ENCODE measurements at regions not wholly inside any gene's neighbourhood (a gene's known extent, or its start where the extent isn't known, plus 50 kb on each side); places are given as distances from the start of the nearest gene placed in this dataset.
A peak's percentile ranks its signal among the peaks of the same experiment; 100 is the strongest.

- H3K4me3 ChIP-seq: no peak overlapping the region
- no peaks in the 10 kb centered on the region for H3K27me3 ChIP-seq (replicated peaks)
- no peaks in the 10 kb centered on the region for H3K36me3 ChIP-seq
- H3K9me3 ChIP-seq (replicated peaks): no peaks in the 10 kb centered on the region; the same call in none of the 2 replicates
- no peak overlapping the region for H3K27ac ChIP-seq
- no peak for DNase-seq (ENCODE audit: low read depth in 1 of 2, low spot score in 2 of 2)
- H3K4me1 ChIP-seq (replicated peaks): no peaks in the 10 kb centered on the region
Measured at GRCh38 chr10:90143937-90144336, 442.5 kb downstream of the KIF20B start.

- Histone ChIP-seq H3K27me3 (replicated peaks) (no peaks in the 10 kb centered on the region), H3K27ac (no peak overlapping the region), H3K9me3 (replicated peaks) (no peaks in the 10 kb centered on the region), H3K36me3 (no peaks in the 10 kb centered on the region), H3K4me1 (replicated peaks) (no peaks in the 10 kb centered on the region), H3K4me3 (no peak overlapping the region)
- DNase-seq (ENCODE audit: low read depth in 1 of 2, low spot score in 2 of 2): peak in 1 of 2 experiments; percentile 11
Measured at GRCh38 chr10:90148116-90148855, 446.9 kb downstream of the KIF20B start.

- no peak for DNase-seq (ENCODE audit: low read depth in 1 of 2, low spot score in 2 of 2)
- Histone ChIP-seq H3K9me3 (replicated peaks) (no peaks in the 10 kb centered on the region), H3K36me3 (no peaks in the 10 kb centered on the region), H3K4me1 (replicated peaks) (no peaks in the 10 kb centered on the region), H3K27ac (no peak overlapping the region), H3K4me3 (no peak overlapping the region), H3K27me3 (replicated peaks) (no peaks in the 10 kb centered on the region)
Measured at GRCh38 chr10:90149563-90149962, 448.2 kb downstream of the KIF20B start.

- DNase-seq (ENCODE audit: low read depth in 1 of 2, low spot score in 2 of 2): no peak
- Histone ChIP-seq H3K27ac (no peak overlapping the region), H3K4me3 (no peak overlapping the region), H3K9me3 (replicated peaks) (no peaks in the 10 kb centered on the region), H3K36me3 (no peaks in the 10 kb centered on the region), H3K4me1 (replicated peaks) (no peaks in the 10 kb centered on the region), H3K27me3 (replicated peaks) (no peaks in the 10 kb centered on the region)
Measured at GRCh38 chr10:90162271-90162853, 461.0 kb downstream of the KIF20B start.

- Histone ChIP-seq H3K36me3 (no peaks in the 10 kb centered on the region), H3K4me1 (replicated peaks) (no peaks in the 10 kb centered on the region), H3K27me3 (replicated peaks) (no peaks in the 10 kb centered on the region), H3K4me3 (no peak overlapping the region), H3K27ac (no peak overlapping the region), H3K9me3 (replicated peaks) (no peaks in the 10 kb centered on the region)
- DNase-seq (ENCODE audit: low read depth in 1 of 2, low spot score in 2 of 2): no peak
Measured at GRCh38 chr10:90167174-90168064, 466.0 kb downstream of the KIF20B start.

- H3K36me3 ChIP-seq: no peaks in the 10 kb centered on the region
- no peak overlapping the region for H3K27ac ChIP-seq
- H3K4me3 ChIP-seq: no peak overlapping the region
- H3K4me1 ChIP-seq (replicated peaks): no peaks in the 10 kb centered on the region
- H3K9me3 ChIP-seq (replicated peaks): no peaks in the 10 kb centered on the region
- no peaks in the 10 kb centered on the region for H3K27me3 ChIP-seq (replicated peaks)
- DNase-seq (ENCODE audit: low read depth in 1 of 2, low spot score in 2 of 2): no peak
Measured at GRCh38 chr10:90168244-90168643, 466.9 kb downstream of the KIF20B start.

- no peaks in the 10 kb centered on the region for H3K27me3 ChIP-seq (replicated peaks)
- DNase-seq (ENCODE audit: low read depth in 1 of 2, low spot score in 2 of 2): no peak
- H3K36me3 ChIP-seq: no peaks in the 10 kb centered on the region
- H3K4me1 ChIP-seq (replicated peaks): no peaks in the 10 kb centered on the region
- H3K4me3 ChIP-seq: no peak overlapping the region
- no peaks in the 10 kb centered on the region for H3K9me3 ChIP-seq (replicated peaks)
- H3K27ac ChIP-seq: no peak overlapping the region
Measured at GRCh38 chr10:90171014-90171722, 469.8 kb downstream of the KIF20B start.

- DNase-seq (ENCODE audit: low read depth in 1 of 2, low spot score in 2 of 2): no peak
- Histone ChIP-seq H3K36me3 (no peaks in the 10 kb centered on the region), H3K27ac (no peak overlapping the region), H3K9me3 (replicated peaks) (no peaks in the 10 kb centered on the region), H3K27me3 (replicated peaks) (no peaks in the 10 kb centered on the region), H3K4me3 (no peak overlapping the region), H3K4me1 (replicated peaks) (no peaks in the 10 kb centered on the region)
Measured at GRCh38 chr10:90174531-90174930, 473.1 kb downstream of the KIF20B start.

GRCh38 chr10:90175161-90175681 lies 473.8 kb downstream of the KIF20B start:
- Histone ChIP-seq H3K36me3 (no peaks in the 10 kb centered on the region), H3K27me3 (replicated peaks) (no peaks in the 10 kb centered on the region), H3K4me1 (replicated peaks) (no peaks in the 10 kb centered on the region), H3K9me3 (replicated peaks) (no peaks in the 10 kb centered on the region), H3K27ac (no peak overlapping the region), H3K4me3 (no peak overlapping the region)
- DNase-seq (ENCODE audit: low read depth in 1 of 2, low spot score in 2 of 2): no peak

GRCh38 chr10:90179696-90180407 lies 478.5 kb downstream of the KIF20B start:
- DNase-seq (ENCODE audit: low read depth in 1 of 2, low spot score in 2 of 2): no peak
- no peaks in the 10 kb centered on the region for H3K36me3 ChIP-seq
- H3K27me3 ChIP-seq (replicated peaks): no peaks in the 10 kb centered on the region
- H3K4me1 ChIP-seq (replicated peaks): no peaks in the 10 kb centered on the region
- H3K4me3 ChIP-seq: no peak overlapping the region
- no peak overlapping the region for H3K27ac ChIP-seq
- peaks cover 2% of the 10 kb centered on the region; the same call in 1 of the 2 replicates for H3K9me3 ChIP-seq (replicated peaks)

GRCh38 chr10:90180886-90181691 lies 479.7 kb downstream of the KIF20B start:
- Histone ChIP-seq H3K4me3 (no peak overlapping the region), H3K4me1 (replicated peaks) (no peaks in the 10 kb centered on the region), H3K27ac (no peak overlapping the region), H3K27me3 (replicated peaks) (no peaks in the 10 kb centered on the region), H3K9me3 (replicated peaks) (peaks cover 2% of the 10 kb centered on the region; the same call in 1 of the 2 replicates), H3K36me3 (no peaks in the 10 kb centered on the region)
- DNase-seq (ENCODE audit: low read depth in 1 of 2, low spot score in 2 of 2): no peak

- H3K27ac ChIP-seq: no peak overlapping the region
- H3K36me3 ChIP-seq: no peaks in the 10 kb centered on the region
- no peaks in the 10 kb centered on the region for H3K9me3 ChIP-seq (replicated peaks)
- DNase-seq (ENCODE audit: low read depth in 1 of 2, low spot score in 2 of 2): no peak
- H3K27me3 ChIP-seq (replicated peaks): no peaks in the 10 kb centered on the region
- H3K4me1 ChIP-seq (replicated peaks): no peaks in the 10 kb centered on the region
- H3K4me3 ChIP-seq: no peak overlapping the region
Measured at GRCh38 chr10:90192825-90193224, 491.4 kb downstream of the KIF20B start.

Measured in SJSA1 (cell line).